ENCODE measurements at regions not wholly inside any gene's neighbourhood (a gene's known extent, or its start where the extent isn't known, plus 50 kb on each side); places are given as distances from the start of the nearest gene placed in this dataset.
A peak's percentile ranks its signal among the peaks of the same experiment; 100 is the strongest.

GRCh38 chr7:28231176-28231575 lies 50.6 kb upstream of the JAZF1 start:
- Mint-ChIP-seq H3K4me1 (peaks cover 3% of the 10 kb centered on the region), H3K27ac (no peak overlapping the region), H3K4me3 (no peak overlapping the region), H3K27me3 (no peaks in the 10 kb centered on the region), H3K36me3 (no peaks in the 10 kb centered on the region), H3K9me3 (no peaks in the 10 kb centered on the region)
- ATAC-seq (ENCODE audit: low read depth) (no peak), DNase-seq (ENCODE audit: low spot score in 2 of 2) (no peak)

GRCh38 chr7:28236560-28236959 lies 56.0 kb upstream of the JAZF1 start:
- Mint-ChIP-seq H3K4me3 (no peak overlapping the region), H3K27me3 (no peaks in the 10 kb centered on the region)

GRCh38 chr7:28237363-28237762 lies 56.8 kb upstream of the JAZF1 start:
- H3K27me3 Mint-ChIP-seq, result no peaks in the 10 kb centered on the region
- no peak overlapping the region for H3K4me3 Mint-ChIP-seq
- no peaks in the 10 kb centered on the region for H3K36me3 Mint-ChIP-seq
- no peak for ATAC-seq (ENCODE audit: low read depth)
- peaks cover 13% of the 10 kb centered on the region for H3K4me1 Mint-ChIP-seq
- H3K9me3 Mint-ChIP-seq, result no peaks in the 10 kb centered on the region
- H3K27ac Mint-ChIP-seq, result no peak overlapping the region
- no peak for DNase-seq (ENCODE audit: low spot score in 2 of 2)

More at GRCh38 chr7:28236560-28236959, 56.0 kb upstream of the JAZF1 start:
- DNase-seq (ENCODE audit: low spot score in 2 of 2), result no peak
- no peaks in the 10 kb centered on the region for H3K9me3 Mint-ChIP-seq
- H3K4me1 Mint-ChIP-seq, result peaks cover 13% of the 10 kb centered on the region
- ATAC-seq (ENCODE audit: low read depth), result no peak
- no peak overlapping the region for H3K27ac Mint-ChIP-seq
- no peaks in the 10 kb centered on the region for H3K36me3 Mint-ChIP-seq

DNA sequence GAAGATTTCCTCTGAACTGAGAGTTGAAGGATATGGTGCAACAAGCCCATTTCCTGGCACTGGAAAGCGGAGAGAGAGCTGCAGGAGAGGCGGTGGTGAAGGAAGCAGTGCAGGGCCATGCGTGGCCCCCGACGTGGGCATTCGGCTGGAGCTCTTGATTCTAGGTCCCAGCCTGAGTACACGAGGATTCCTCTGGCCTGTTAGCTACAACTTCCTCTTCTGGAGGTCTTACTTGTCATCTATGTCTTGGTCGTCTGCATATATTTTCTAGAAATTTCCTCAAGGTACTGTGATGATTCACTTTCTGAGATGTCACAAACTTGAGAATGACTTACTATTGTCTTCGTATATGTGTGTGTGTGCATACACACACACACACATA lies 59.2 kb upstream of the JAZF1 start:
- DNase-seq (ENCODE audit: low spot score in 2 of 2) (no peak), ATAC-seq (ENCODE audit: low read depth) (peak; percentile 32)
- no peaks in the 10 kb centered on the region for H3K36me3 Mint-ChIP-seq
- no peaks in the 10 kb centered on the region for H3K27me3 Mint-ChIP-seq
- no peak overlapping the region for H3K27ac Mint-ChIP-seq
- no peak overlapping the region for H3K4me3 Mint-ChIP-seq
- peaks cover 10% of the 10 kb centered on the region for H3K4me1 Mint-ChIP-seq
- H3K9me3 Mint-ChIP-seq, result no peaks in the 10 kb centered on the region

DNA sequence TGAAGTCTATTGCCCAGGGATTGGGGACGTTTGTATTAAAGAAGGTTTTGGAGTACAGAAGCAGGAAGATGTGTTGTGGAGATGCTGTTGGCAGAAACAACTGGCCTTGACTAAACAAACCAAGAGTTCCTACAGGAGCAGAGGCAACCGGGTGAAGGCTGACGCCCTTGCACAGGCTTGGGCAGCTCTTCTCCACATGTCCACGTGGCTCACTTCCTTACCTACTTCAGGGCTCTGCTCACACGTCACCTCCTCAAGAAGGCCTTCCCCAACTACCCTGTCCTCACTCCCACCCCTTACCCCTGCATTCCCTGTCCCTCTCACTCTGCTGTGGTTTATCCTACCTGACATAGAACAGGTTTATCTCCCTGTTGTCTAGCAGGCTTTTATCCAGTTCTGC lies 59.9 kb upstream of the JAZF1 start:
- H3K36me3 Mint-ChIP-seq, result no peaks in the 10 kb centered on the region
- H3K9me3 Mint-ChIP-seq, result no peaks in the 10 kb centered on the region
- H3K27me3 Mint-ChIP-seq, result no peaks in the 10 kb centered on the region
- no peak for ATAC-seq (ENCODE audit: low read depth)
- DNase-seq (ENCODE audit: low spot score in 2 of 2), result no peak
- no peak overlapping the region for H3K4me3 Mint-ChIP-seq
- no peak overlapping the region for H3K27ac Mint-ChIP-seq
- peaks cover 10% of the 10 kb centered on the region for H3K4me1 Mint-ChIP-seq

DNA sequence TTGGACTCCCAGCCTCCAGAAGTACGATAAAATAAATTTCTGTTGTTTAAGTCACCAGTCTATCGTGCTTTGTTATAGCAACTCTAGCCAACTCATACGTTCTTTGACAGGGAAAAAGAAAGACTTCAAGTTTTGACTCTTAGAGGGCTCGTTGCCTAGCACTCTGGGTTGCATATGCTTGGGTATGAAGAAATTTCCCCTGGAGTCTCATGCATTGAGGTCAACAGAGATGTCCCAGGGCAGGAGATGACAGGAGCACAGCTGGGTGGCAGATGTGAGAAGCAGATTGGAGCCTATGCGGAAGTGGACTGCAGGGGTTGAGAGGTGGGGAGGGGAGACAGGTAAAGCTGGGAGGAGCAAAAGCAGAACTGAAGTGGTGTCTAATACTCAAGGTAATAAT lies 63.3 kb upstream of the JAZF1 start:
- ATAC-seq (ENCODE audit: low read depth) (no peak), DNase-seq (ENCODE audit: low spot score in 2 of 2) (no peak)
- no peak overlapping the region for H3K4me3 Mint-ChIP-seq
- no peak overlapping the region for H3K27ac Mint-ChIP-seq
- peaks cover 2% of the 10 kb centered on the region for H3K36me3 Mint-ChIP-seq
- peaks cover 10% of the 10 kb centered on the region for H3K4me1 Mint-ChIP-seq
- H3K27me3 Mint-ChIP-seq, result no peaks in the 10 kb centered on the region
- H3K9me3 Mint-ChIP-seq, result peaks cover 1% of the 10 kb centered on the region

DNA sequence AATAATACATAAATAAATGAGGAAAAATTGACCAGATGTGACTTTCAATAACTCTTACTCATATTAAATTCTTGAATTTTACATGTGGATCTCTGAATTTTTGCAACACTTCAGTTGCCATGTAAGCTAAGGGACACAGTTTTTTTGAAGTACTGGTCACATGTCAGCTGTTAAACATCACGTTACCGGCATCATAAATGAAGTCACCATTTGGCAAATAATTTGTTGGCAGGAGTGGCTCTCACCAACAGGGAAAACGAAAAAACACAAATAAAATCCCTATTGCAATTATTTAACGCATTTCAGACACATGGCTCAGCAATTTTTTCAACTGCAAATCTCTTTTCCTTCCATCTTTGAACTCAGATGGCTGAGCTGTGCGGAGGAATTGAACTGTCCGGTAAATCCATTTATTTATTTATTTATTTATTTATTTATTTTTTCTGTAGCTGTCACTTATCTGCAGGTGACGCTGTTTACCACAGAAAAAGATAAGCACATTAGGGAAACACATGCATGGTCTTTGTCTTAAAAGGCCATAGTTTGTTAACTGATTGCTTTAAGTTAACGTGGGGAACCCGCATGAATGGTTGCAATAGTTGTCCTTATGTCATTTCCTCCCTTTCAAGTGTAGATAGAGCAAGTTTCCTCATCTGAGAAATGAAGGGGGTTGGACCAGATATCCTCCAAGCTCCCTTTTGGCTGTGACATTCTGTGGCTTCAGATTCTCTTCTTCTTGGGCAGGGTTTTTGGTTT lies 64.7 kb upstream of the JAZF1 start:
- H3K36me3 Mint-ChIP-seq, result peaks cover 2% of the 10 kb centered on the region
- no peak overlapping the region for H3K27ac Mint-ChIP-seq
- no peak overlapping the region for H3K4me3 Mint-ChIP-seq
- peaks cover 1% of the 10 kb centered on the region for H3K4me1 Mint-ChIP-seq
- ATAC-seq (ENCODE audit: low read depth) (no peak), DNase-seq (ENCODE audit: low spot score in 2 of 2) (no peak)
- peaks cover 3% of the 10 kb centered on the region for H3K9me3 Mint-ChIP-seq
- no peaks in the 10 kb centered on the region for H3K27me3 Mint-ChIP-seq

- DNase-seq (ENCODE audit: low spot score in 2 of 2), result no peak
- no peak overlapping the region for H3K27ac Mint-ChIP-seq
- no peak for ATAC-seq (ENCODE audit: low read depth)
- H3K4me3 Mint-ChIP-seq, result no peak overlapping the region
- H3K9me3 Mint-ChIP-seq, result peaks cover 3% of the 10 kb centered on the region
- peaks cover 2% of the 10 kb centered on the region for H3K36me3 Mint-ChIP-seq
- H3K27me3 Mint-ChIP-seq, result no peaks in the 10 kb centered on the region
- H3K4me1 Mint-ChIP-seq, result no peaks in the 10 kb centered on the region
These were observed 66.4 kb upstream of the JAZF1 start for GRCh38 chr7:28246921-28247461.

DNA sequence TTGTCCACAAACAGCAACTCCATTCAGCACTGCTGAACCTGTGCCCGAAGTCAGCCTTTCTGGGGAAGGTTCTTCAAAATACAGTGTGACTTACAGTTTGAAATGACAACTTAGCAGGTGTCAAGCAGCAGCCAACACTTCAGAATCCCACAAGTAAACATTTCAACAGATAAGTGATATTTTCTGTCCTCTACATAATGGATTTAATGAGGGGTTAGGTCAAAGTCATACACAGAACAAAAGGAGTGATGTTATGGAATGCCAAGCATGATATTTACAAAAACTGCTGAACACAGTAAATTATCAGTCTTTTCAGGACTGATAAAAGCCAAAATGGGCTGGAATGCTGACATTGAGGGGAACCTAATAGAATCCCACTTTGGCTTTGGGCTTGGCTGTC lies 77.6 kb upstream of the JAZF1 start:
- Mint-ChIP-seq H3K4me1 (no peaks in the 10 kb centered on the region), H3K9me3 (peaks cover 2% of the 10 kb centered on the region), H3K36me3 (no peaks in the 10 kb centered on the region), H3K27me3 (no peaks in the 10 kb centered on the region), H3K4me3 (no peak overlapping the region), H3K27ac (no peak overlapping the region)
- ATAC-seq (ENCODE audit: low read depth) (no peak), DNase-seq (ENCODE audit: low spot score in 2 of 2) (no peak)

GRCh38 chr7:28260969-28261368 lies 80.4 kb upstream of the JAZF1 start:
- Mint-ChIP-seq H3K27ac (no peak overlapping the region), H3K27me3 (no peaks in the 10 kb centered on the region), H3K36me3 (no peaks in the 10 kb centered on the region)

DNA sequence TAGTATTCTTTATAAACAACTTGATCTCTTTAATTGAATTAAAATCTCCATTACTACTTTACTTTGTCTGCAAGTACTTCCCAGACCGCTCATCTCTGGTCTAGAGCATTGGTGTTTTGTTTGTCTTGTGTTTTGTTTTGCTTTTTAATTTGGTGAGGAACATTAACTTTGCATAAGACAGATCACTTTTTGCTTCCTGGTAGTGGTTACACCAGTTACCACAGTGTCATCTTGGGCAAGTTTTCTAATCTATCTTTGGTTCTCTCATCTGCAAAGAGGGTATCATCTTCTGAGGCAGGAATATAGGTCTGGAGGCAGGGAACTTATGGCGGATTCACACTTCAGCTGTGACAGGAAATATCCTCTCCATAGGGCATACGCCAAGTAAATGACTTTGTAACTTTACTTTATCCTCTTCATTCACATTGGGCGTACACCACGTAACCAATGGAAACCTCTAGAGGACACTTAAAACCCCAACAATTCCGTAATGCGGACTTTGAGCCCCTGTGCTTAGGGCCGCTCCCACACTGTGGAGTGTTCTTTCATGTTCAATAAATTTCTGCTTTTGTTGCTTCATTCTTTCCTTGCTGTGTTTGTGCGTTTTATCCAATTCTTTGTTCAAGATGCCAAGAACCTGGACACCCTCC lies 83.2 kb upstream of the JAZF1 start:
- Mint-ChIP-seq H3K27me3 (no peaks in the 10 kb centered on the region), H3K9me3 (no peaks in the 10 kb centered on the region), H3K4me3 (no peak overlapping the region), H3K27ac (no peak overlapping the region), H3K4me1 (no peaks in the 10 kb centered on the region), H3K36me3 (no peaks in the 10 kb centered on the region)
- no peak for ATAC-seq (ENCODE audit: low read depth)
- no peak for DNase-seq (ENCODE audit: low spot score in 2 of 2)

More at GRCh38 chr7:28260969-28261368, 80.4 kb upstream of the JAZF1 start:
- Mint-ChIP-seq H3K4me1 (no peaks in the 10 kb centered on the region), H3K4me3 (no peak overlapping the region), H3K9me3 (no peaks in the 10 kb centered on the region)
- ATAC-seq (ENCODE audit: low read depth) (no peak), DNase-seq (ENCODE audit: low spot score in 2 of 2) (no peak)

DNA sequence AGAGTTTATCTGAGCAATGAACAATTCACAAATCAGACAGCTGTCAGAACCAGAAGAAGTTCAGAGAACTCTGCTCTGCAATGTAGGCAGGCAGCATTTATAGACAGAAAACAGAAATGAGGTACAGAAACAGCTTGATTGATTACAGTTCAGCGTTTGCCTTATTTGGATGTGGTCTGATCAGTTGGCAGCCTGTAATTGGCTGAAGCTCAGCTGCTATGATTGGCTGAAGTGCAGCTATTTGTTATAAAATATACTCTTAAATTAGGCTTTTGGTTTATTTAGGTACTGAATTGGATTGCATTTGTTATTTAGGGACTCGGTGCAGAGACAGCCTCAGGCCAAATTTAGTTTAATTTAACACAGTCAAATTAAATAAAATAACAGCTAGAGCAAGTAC lies 85.8 kb upstream of the JAZF1 start:
- H3K27ac Mint-ChIP-seq, result no peak overlapping the region
- DNase-seq (ENCODE audit: low spot score in 2 of 2) (no peak), ATAC-seq (ENCODE audit: low read depth) (no peak)
- no peaks in the 10 kb centered on the region for H3K27me3 Mint-ChIP-seq
- H3K36me3 Mint-ChIP-seq, result no peaks in the 10 kb centered on the region
- no peaks in the 10 kb centered on the region for H3K9me3 Mint-ChIP-seq
- no peak overlapping the region for H3K4me3 Mint-ChIP-seq
- peaks cover 12% of the 10 kb centered on the region for H3K4me1 Mint-ChIP-seq

DNA sequence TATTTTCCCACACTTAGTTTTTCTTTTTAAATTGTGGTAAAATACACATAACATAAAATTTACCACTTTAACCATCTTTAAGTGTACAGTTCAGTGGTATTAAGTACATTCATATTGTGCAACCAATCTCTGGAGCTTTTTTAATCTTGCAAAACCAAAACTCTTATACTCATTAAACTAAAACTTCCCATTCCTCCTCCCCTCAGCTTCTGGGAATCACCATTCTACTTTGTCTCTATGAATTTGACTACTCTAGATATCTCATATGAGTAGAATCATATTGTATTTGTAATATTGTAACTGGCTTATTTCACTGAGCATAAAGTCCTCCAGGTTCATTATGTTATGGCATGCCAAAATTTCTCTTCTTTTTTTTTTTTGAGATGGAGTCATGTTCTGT lies 86.4 kb upstream of the JAZF1 start:
- H3K9me3 Mint-ChIP-seq, result no peaks in the 10 kb centered on the region
- no peak overlapping the region for H3K4me3 Mint-ChIP-seq
- no peak overlapping the region for H3K27ac Mint-ChIP-seq
- DNase-seq (ENCODE audit: low spot score in 2 of 2) (no peak), ATAC-seq (ENCODE audit: low read depth) (no peak)
- peaks cover 12% of the 10 kb centered on the region for H3K4me1 Mint-ChIP-seq
- no peaks in the 10 kb centered on the region for H3K36me3 Mint-ChIP-seq
- H3K27me3 Mint-ChIP-seq, result no peaks in the 10 kb centered on the region

- H3K27ac Mint-ChIP-seq, result no peak overlapping the region
- DNase-seq (ENCODE audit: low spot score in 2 of 2) (peak in 1 of 2 donors; percentile 9), ATAC-seq (ENCODE audit: low read depth) (peak; percentile 81)
- H3K4me3 Mint-ChIP-seq, result no peak overlapping the region
- H3K27me3 Mint-ChIP-seq, result no peaks in the 10 kb centered on the region
- peaks cover 14% of the 10 kb centered on the region for H3K4me1 Mint-ChIP-seq
- peaks cover 4% of the 10 kb centered on the region for H3K9me3 Mint-ChIP-seq
- peaks cover 3% of the 10 kb centered on the region for H3K36me3 Mint-ChIP-seq
These were observed 89.2 kb upstream of the JAZF1 start for GRCh38 chr7:28269700-28270361.
